Bronchial epithelial cell (primary cell): ENCODE measurements at regions not wholly inside any gene's neighbourhood (a gene's known extent, or its start where the extent isn't known, plus 50 kb on each side); places are given as distances from the start of the nearest gene placed in this dataset.
A peak's percentile ranks its signal among the peaks of the same experiment; 100 is the strongest.

ENCODE experiments used
- DNase-seq: peaks from one replicate; pipeline ENCODE4 v3.0.0-alpha.2; 2010; ENCODE audit warnings: low read depth
- FAIRE-seq: peaks from 2 replicates; lab custom pipeline; 2011; peaks lifted over from hg19 to GRCh38; lab: Jason Lieb, UNC
- H3K27me3 ChIP-seq: 2 replicates; pipeline ENCODE4 v1.5.1; 2011; ENCODE audit warnings: low read length; ENCODE audit not compliant: control insufficient read depth, insufficient read depth
- H3K36me3 ChIP-seq: 2 replicates; pipeline ENCODE4 v1.5.1; 2011; ENCODE audit warnings: low read length; ENCODE audit not compliant: control insufficient read depth, insufficient read depth
- H3K4me3 ChIP-seq: 2 replicates; pipeline ENCODE4 v1.5.1; 2011; ENCODE audit warnings: mild to moderate bottlenecking, low read depth, low read length, control low read depth
- CTCF ChIP-seq: IDR thresholded peaks from 2 replicates; pipeline ENCODE4 v1.5.1; 2011; ENCODE audit warnings: mild to moderate bottlenecking, moderate library complexity, low read length, control low read depth, inconsistent platforms; ENCODE audit not compliant: insufficient read depth, severe bottlenecking

- TF ChIP-seq CTCF = no peak
- H3K36me3 ChIP-seq = no peaks in the 10 kb centered on the region
- H3K27me3 ChIP-seq = peaks cover 2% of the 10 kb centered on the region
- peak overlapping the region; percentile 49 for H3K4me3 ChIP-seq
- DNase-seq (peak; percentile 27), FAIRE-seq (no peak)
Observed at GRCh38 chr10:91163269-91163868, 57.1 kb upstream of the PCGF5 start.

- Histone ChIP-seq H3K27me3 (peaks cover 2% of the 10 kb centered on the region), H3K36me3 (no peaks in the 10 kb centered on the region), H3K4me3 (peak overlapping the region; percentile 49)
- no peak for TF ChIP-seq CTCF
- DNase-seq (peak; percentile 72), FAIRE-seq (no peak)
Observed at GRCh38 chr10:91163869-91164474, 56.5 kb upstream of the PCGF5 start.

- FAIRE-seq (no peak), DNase-seq (peak; percentile 41)
- TF ChIP-seq CTCF = no peak
- Histone ChIP-seq H3K27me3 (peaks cover 2% of the 10 kb centered on the region), H3K4me3 (no peak overlapping the region), H3K36me3 (no peaks in the 10 kb centered on the region)
Observed at GRCh38 chr10:91164520-91165065, 55.9 kb upstream of the PCGF5 start.

GRCh38 chr10:91167406-91167805 lies 53.1 kb upstream of the PCGF5 start:
- Histone ChIP-seq H3K4me3 (no peak overlapping the region), H3K27me3 (no peaks in the 10 kb centered on the region), H3K36me3 (no peaks in the 10 kb centered on the region)
- FAIRE-seq (no peak), DNase-seq (no peak)
- TF ChIP-seq CTCF = no peak

- no peak for TF ChIP-seq CTCF
- DNase-seq (no peak), FAIRE-seq (no peak)
- Histone ChIP-seq H3K4me3 (no peak overlapping the region), H3K27me3 (no peaks in the 10 kb centered on the region), H3K36me3 (no peaks in the 10 kb centered on the region)
Observed at GRCh38 chr10:91170418-91170817, 50.0 kb upstream of the PCGF5 start.
